HG03060 (cell line): ENCODE measurements at regions not wholly inside any gene's neighbourhood (a gene's known extent, or its start where the extent isn't known, plus 50 kb on each side); places are given as distances from the start of the nearest gene placed in this dataset.
"Not testable (repeated sequence)": the region's sequence is repeated elsewhere in the genome, so short reads cannot be mapped to it uniquely, and the experiment has no call there.

ENCODE experiments used
- ATAC-seq: cut with Tn5 transposase; IDR thresholded peaks from one replicate; pipeline ENCODE4 v1.9.1; 2021; ENCODE audit warnings: low read depth, moderate number of reproducible peaks; ENCODE audit not compliant: unreplicated experiment

GRCh38 chr11:8768625-8769333 is 86.2 kb downstream of the RPL27A start:
- ATAC-seq: no peak

- ATAC-seq: no peak
Measured at GRCh38 chr11:8772571-8773519, 90.3 kb downstream of the RPL27A start.

GRCh38 chr11:8773916-8774539 is 91.4 kb downstream of the RPL27A start:
- ATAC-seq: no peak

- ATAC-seq: not testable (repeated sequence)
Measured at GRCh38 chr11:8774916-8775315, 92.3 kb downstream of the RPL27A start.

- no peak for ATAC-seq
Measured at GRCh38 chr11:8775332-8775731, 92.7 kb downstream of the RPL27A start.

- no peak for ATAC-seq
Measured at GRCh38 chr11:8775734-8776133, 93.1 kb downstream of the RPL27A start.

GRCh38 chr11:8776209-8776608 is 93.6 kb downstream of the RPL27A start:
- ATAC-seq: no peak

- ATAC-seq: no peak
Measured at GRCh38 chr11:8777907-8778767, 95.5 kb downstream of the RPL27A start.

- ATAC-seq: no peak
Measured at GRCh38 chr11:8779107-8779506, 96.5 kb downstream of the RPL27A start.

GRCh38 chr11:8779732-8780131 is 97.1 kb downstream of the RPL27A start:
- no peak for ATAC-seq

- no peak for ATAC-seq
Measured at GRCh38 chr11:8784954-8785353, 102.4 kb downstream of the RPL27A start.

GRCh38 chr11:8785457-8785856 is 102.9 kb downstream of the RPL27A start:
- no peak for ATAC-seq

GRCh38 chr11:8785998-8786397 is 103.4 kb downstream of the RPL27A start:
- no peak for ATAC-seq

GRCh38 chr11:8786933-8787332 is 104.3 kb downstream of the RPL27A start:
- no peak for ATAC-seq

GRCh38 chr11:8787372-8787771 is 104.8 kb downstream of the RPL27A start:
- ATAC-seq: no peak

GRCh38 chr11:8788616-8789015 is 106.0 kb downstream of the RPL27A start:
- ATAC-seq: no peak

- no peak for ATAC-seq
Measured at GRCh38 chr11:8789864-8790263, 107.3 kb downstream of the RPL27A start.

- ATAC-seq: no peak
Measured at GRCh38 chr11:8790968-8791367, 108.4 kb downstream of the RPL27A start.

GRCh38 chr11:8792710-8793109 is 110.1 kb downstream of the RPL27A start:
- no peak for ATAC-seq

GRCh38 chr11:8793114-8793777 is 110.7 kb downstream of the RPL27A start:
- no peak for ATAC-seq
